ENCODE measurements at regions not wholly inside any gene's neighbourhood (a gene's known extent, or its start where the extent isn't known, plus 50 kb on each side); places are given as distances from the start of the nearest gene placed in this dataset.

DNA sequence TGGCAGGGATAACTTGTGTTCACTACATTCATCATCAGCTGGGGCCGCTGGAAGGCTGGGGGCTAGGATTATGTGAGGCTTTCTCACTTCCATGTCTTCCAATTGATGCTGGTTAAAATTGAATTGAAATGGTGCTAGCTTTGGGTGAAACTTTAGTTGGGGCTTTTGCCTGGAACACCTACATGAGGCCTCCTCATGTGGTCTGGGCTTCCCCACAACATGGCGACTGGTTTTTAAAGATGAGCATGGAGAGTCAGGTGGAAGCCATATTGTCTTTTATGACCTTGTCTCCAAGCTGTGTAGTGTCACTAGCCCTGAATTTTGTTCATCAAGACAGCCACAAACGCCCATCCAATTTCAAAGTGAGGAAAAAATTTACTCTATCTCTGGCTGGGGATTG lies 1033.9 kb downstream of the TYW1 start:
- no peak for DNase-seq
- Histone ChIP-seq H3K9me2 (replicated peaks; ENCODE audit: low read length) (no peaks in the 10 kb centered on the region), H3K36me3 (ENCODE audit: low read depth, low read length) (no peaks in the 10 kb centered on the region), H4K20me1 (ENCODE audit: low read length) (no peaks in the 10 kb centered on the region), H3K4me2 (ENCODE audit: low read length) (no peak overlapping the region), H3K27me3 (ENCODE audit: low read length) (no peaks in the 10 kb centered on the region), H3K27ac (ENCODE audit: low read length) (no peak overlapping the region), H3K79me2 (ENCODE audit: low read length) (no peaks in the 10 kb centered on the region), H3K4me3 (ENCODE audit: low read length) (no peak overlapping the region), H3K9ac (ENCODE audit: low read length) (no peak overlapping the region), H2AFZ (ENCODE audit: low read length) (no peak overlapping the region), H3K9me3 (ENCODE audit: low read length) (no peaks in the 10 kb centered on the region), H3F3A (ENCODE audit: low read length, unreplicated experiment) (no peaks in the 10 kb centered on the region), H3K4me1 (ENCODE audit: insufficient read depth, low read length) (no peaks in the 10 kb centered on the region)
- ChIA-PET POLR2A (ENCODE audit: unreplicated experiment) (no interaction called here), CTCF (no interaction called here)
- TF ChIP-seq EZH2 (IDR thresholded peaks at IDR 0.05; ENCODE audit: low read length, unreplicated experiment) (no peak), EZH2phosphoT487 (IDR thresholded peaks at IDR 0.05; ENCODE audit: borderline replicate concordance, low read length) (no peak)
- ATAC-seq = no peak
- intact Hi-C loops (cut with micrococcal nuclease) = no loop called here
- no TSS peak for BruUV-seq (replicated peaks)

DNA sequence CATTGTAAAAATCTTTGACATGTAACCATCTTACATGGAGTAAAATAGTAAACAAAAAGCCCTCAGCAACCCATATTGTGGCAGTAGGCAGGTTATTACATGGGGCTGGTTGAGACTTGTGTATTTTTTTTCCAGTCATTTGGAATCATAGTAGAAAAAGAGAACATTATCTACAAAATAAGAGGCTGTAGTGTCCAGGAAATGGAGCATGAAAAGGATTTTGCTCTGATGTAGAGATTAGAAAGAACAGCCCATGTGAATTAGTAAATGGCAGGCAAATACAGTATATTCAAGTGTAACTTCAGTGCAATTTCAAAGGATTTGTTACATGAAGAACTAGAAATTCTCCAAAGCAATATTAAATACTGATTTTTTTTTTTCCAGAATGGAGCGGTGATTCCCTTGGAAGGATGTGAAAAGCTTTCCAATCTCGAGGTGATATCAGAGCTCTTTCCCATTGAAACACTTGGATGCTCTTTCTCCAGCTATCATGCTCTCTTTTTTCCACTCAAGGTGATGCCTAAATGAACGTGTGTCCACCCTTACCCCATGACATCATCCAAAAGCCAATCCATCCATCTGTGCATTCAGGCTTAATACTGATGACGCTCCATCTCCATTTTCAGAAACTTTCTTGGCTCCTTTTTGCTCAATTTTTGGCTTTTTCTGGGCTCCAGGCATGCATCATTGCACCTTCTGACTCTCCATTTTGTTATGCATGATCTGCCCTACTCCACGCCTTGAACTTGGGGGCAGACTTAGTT lies 1034.7 kb downstream of the TYW1 start:
- no peak overlapping the region for H3K27ac ChIP-seq (ENCODE audit: low read length)
- DNase-seq = no peak
- H3K4me2 ChIP-seq (ENCODE audit: low read length) = no peak overlapping the region
- BruUV-seq (replicated peaks) = no TSS peak
- no peaks in the 10 kb centered on the region for H4K20me1 ChIP-seq (ENCODE audit: low read length)
- H2AFZ ChIP-seq (ENCODE audit: low read length) = no peak overlapping the region
- H3K9me3 ChIP-seq (ENCODE audit: low read length) = no peaks in the 10 kb centered on the region
- no peak overlapping the region for H3K4me3 ChIP-seq (ENCODE audit: low read length)
- no peaks in the 10 kb centered on the region for H3F3A ChIP-seq (ENCODE audit: low read length, unreplicated experiment)
- no peak overlapping the region for H3K9ac ChIP-seq (ENCODE audit: low read length)
- intact Hi-C loops (cut with micrococcal nuclease) = no loop called here
- ChIA-PET CTCF (no interaction called here), POLR2A (ENCODE audit: unreplicated experiment) (no interaction called here)
- no peaks in the 10 kb centered on the region for H3K4me1 ChIP-seq (ENCODE audit: insufficient read depth, low read length)
- no peak for ATAC-seq
- no peaks in the 10 kb centered on the region for H3K36me3 ChIP-seq (ENCODE audit: low read depth, low read length)
- no peaks in the 10 kb centered on the region for H3K9me2 ChIP-seq (replicated peaks; ENCODE audit: low read length)
- TF ChIP-seq, protein P1, sequence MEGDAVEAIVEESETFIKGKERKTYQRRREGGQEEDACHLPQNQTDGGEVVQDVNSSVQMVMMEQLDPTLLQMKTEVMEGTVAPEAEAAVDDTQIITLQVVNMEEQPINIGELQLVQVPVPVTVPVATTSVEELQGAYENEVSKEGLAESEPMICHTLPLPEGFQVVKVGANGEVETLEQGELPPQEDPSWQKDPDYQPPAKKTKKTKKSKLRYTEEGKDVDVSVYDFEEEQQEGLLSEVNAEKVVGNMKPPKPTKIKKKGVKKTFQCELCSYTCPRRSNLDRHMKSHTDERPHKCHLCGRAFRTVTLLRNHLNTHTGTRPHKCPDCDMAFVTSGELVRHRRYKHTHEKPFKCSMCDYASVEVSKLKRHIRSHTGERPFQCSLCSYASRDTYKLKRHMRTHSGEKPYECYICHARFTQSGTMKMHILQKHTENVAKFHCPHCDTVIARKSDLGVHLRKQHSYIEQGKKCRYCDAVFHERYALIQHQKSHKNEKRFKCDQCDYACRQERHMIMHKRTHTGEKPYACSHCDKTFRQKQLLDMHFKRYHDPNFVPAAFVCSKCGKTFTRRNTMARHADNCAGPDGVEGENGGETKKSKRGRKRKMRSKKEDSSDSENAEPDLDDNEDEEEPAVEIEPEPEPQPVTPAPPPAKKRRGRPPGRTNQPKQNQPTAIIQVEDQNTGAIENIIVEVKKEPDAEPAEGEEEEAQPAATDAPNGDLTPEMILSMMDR (conservative IDR thresholded peaks at IDR 0.05; ENCODE audit: low read depth, low read length) = no peak
- no peak for TF ChIP-seq EZH2phosphoT487 (IDR thresholded peaks at IDR 0.05; ENCODE audit: borderline replicate concordance, low read length)
- H3K79me2 ChIP-seq (ENCODE audit: low read length) = no peaks in the 10 kb centered on the region
- no peaks in the 10 kb centered on the region for H3K27me3 ChIP-seq (ENCODE audit: low read length)

DNA sequence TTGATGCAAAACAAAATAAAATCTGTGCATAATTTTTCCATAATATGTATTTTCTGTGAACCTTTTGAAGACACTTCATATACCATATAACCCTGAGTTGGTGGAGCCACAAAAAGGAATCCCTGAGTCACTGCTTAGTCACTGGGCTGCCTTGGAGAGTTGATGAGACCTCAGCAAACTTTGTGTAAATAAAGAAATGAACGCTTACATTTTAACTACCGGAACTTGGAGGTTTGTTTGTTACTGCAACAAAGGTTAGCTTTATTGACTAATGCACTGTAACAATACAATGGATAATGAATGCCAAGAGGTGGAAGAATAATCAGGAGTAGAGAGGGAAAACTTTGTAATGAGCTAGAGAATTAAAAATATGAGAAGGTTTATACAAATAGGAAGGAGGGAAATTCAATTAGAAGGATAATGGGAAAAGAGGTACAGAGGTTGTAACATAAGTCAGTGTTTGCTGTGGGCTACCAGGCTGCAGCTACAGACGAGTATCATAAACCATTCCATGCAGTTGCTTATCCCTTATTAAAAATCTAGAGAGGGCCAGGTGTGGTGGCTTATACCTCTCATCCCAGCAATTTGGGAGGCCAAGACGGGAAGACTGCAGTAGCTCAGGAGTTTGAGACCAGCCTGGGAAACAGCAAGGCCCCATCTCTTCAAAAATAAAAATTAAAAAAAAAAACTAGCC lies 1042.1 kb downstream of the TYW1 start:
- Histone ChIP-seq H3K4me1 (ENCODE audit: insufficient read depth, low read length) (no peaks in the 10 kb centered on the region), H3K9me3 (ENCODE audit: low read length) (no peaks in the 10 kb centered on the region), H3K36me3 (ENCODE audit: low read depth, low read length) (no peaks in the 10 kb centered on the region), H3K27me3 (ENCODE audit: low read length) (no peaks in the 10 kb centered on the region), H3K9me2 (replicated peaks; ENCODE audit: low read length) (no peaks in the 10 kb centered on the region), H3K4me2 (ENCODE audit: low read length) (no peak overlapping the region), H3K27ac (ENCODE audit: low read length) (no peak overlapping the region), H2AFZ (ENCODE audit: low read length) (no peak overlapping the region), H3F3A (ENCODE audit: low read length, unreplicated experiment) (no peaks in the 10 kb centered on the region), H3K4me3 (ENCODE audit: low read length) (no peak overlapping the region), H3K9ac (ENCODE audit: low read length) (no peak overlapping the region), H4K20me1 (ENCODE audit: low read length) (no peaks in the 10 kb centered on the region), H3K79me2 (ENCODE audit: low read length) (no peaks in the 10 kb centered on the region)
- intact Hi-C loops (cut with micrococcal nuclease) = no loop called here
- ATAC-seq (no peak), DNase-seq (peak; percentile 18)
- TF ChIP-seq, protein P1 (conservative IDR thresholded peaks at IDR 0.05; ENCODE audit: low read depth, low read length) = no peak
- TF ChIP-seq EZH2phosphoT487 (IDR thresholded peaks at IDR 0.05; ENCODE audit: borderline replicate concordance, low read length) (no peak), EZH2 (IDR thresholded peaks at IDR 0.05; ENCODE audit: low read length, unreplicated experiment) (no peak)
- POLR2A ChIA-PET (ENCODE audit: unreplicated experiment) = no interaction called here
- no TSS peak for BruUV-seq (replicated peaks)
- CTCF ChIA-PET = no interaction called here
